ENCODE measurements at regions not wholly inside any gene's neighbourhood (a gene's known extent, or its start where the extent isn't known, plus 50 kb on each side); places are given as distances from the start of the nearest gene placed in this dataset.

GRCh38 chr4:185862340-185862739 is 50.3 kb upstream of the SORBS2 start:
- Histone ChIP-seq H3K9me2 (no peaks in the 10 kb centered on the region), H3K9me3 (no peaks in the 10 kb centered on the region), H3K79me2 (ENCODE audit: insufficient read depth) (no peaks in the 10 kb centered on the region), H3F3A (replicated peaks; ENCODE audit: insufficient read depth) (no peaks in the 10 kb centered on the region), H3K27me3 (ENCODE audit: insufficient read depth) (no peaks in the 10 kb centered on the region), H3K27ac (ENCODE audit: low read depth in 2 of 2, low read length in 1 of 2) (no peak overlapping the region), H3K4me3 (ENCODE audit: low read depth in 2 of 2, low read length in 1 of 2) (no peak overlapping the region), H2AFZ (ENCODE audit: low read depth) (no peak overlapping the region), H3K36me3 (replicated peaks in 1 of 2; ENCODE audit: control insufficient read depth in 1 of 2, insufficient read depth in 2 of 2, low read length in 1 of 2) (no peaks in the 10 kb centered on the region), H3K4me1 (ENCODE audit: control insufficient read depth in 1 of 2, insufficient read depth in 2 of 2, low read depth in 1 of 2, low read length in 1 of 2) (peaks cover 0 to 3% of the 10 kb centered on the region in 2 experiments; a peak in 2 of 4 replicates), H3K4me2 (no peak overlapping the region), H4K20me1 (ENCODE audit: insufficient read depth) (no peaks in the 10 kb centered on the region), H3K9ac (no peak overlapping the region)
- DNase-seq, result no peak
- POLR2A ChIA-PET, result no interaction called here
- 67% methylated on average over 4 of the region's 4 CpGs for WGBS (ENCODE audit: low lambda C conversion rate)
- TF ChIP-seq CTCF (IDR thresholded peaks at IDR 0.05), result no peak
- TF ChIP-seq SIN3A (IDR thresholded peaks at IDR 0.05; ENCODE audit: borderline replicate concordance, low read depth, low read length), result no peak
- no peak for TF ChIP-seq TAF1 (IDR thresholded peaks at IDR 0.05; ENCODE audit: borderline replicate concordance, low read depth, low read length)
- TF ChIP-seq RXRA (IDR thresholded peaks at IDR 0.05; ENCODE audit: borderline replicate concordance, low read depth), result no peak
- TF ChIP-seq REST (IDR thresholded peaks at IDR 0.05; ENCODE audit: low read depth, low read length), result no peak
- TF ChIP-seq TEAD4 (IDR thresholded peaks at IDR 0.05; ENCODE audit: borderline replicate concordance, insufficient read depth), result no peak
- no peak for TF ChIP-seq MAX (IDR thresholded peaks at IDR 0.05; ENCODE audit: low read depth)
- no peak for TF ChIP-seq IRF3 (IDR thresholded peaks at IDR 0.05; ENCODE audit: low read depth, low read length)
- TF ChIP-seq EP300 (IDR thresholded peaks at IDR 0.05; ENCODE audit: borderline replicate concordance in 1 of 2, low read depth in 1 of 2, low read length in 1 of 2), result no peak
- no peak for TF ChIP-seq FOXJ3 (CRISPR knock-in tag; IDR thresholded peaks at IDR 0.05)
- TF ChIP-seq PBX3 (IDR thresholded peaks at IDR 0.05), result no peak
- no peak for TF ChIP-seq JUND (IDR thresholded peaks at IDR 0.05)
- CTCF ChIA-PET, result interaction anchor here (1.1 to 3.9 kb wide), 2 partner anchors 159 to 851 kb away, joined by 3 to 12 read pairs; no protein-coding TSS in a partner anchor
